ENCODE measurements at regions not wholly inside any gene's neighbourhood (a gene's known extent, or its start where the extent isn't known, plus 50 kb on each side); places are given as distances from the start of the nearest gene placed in this dataset.

DNA sequence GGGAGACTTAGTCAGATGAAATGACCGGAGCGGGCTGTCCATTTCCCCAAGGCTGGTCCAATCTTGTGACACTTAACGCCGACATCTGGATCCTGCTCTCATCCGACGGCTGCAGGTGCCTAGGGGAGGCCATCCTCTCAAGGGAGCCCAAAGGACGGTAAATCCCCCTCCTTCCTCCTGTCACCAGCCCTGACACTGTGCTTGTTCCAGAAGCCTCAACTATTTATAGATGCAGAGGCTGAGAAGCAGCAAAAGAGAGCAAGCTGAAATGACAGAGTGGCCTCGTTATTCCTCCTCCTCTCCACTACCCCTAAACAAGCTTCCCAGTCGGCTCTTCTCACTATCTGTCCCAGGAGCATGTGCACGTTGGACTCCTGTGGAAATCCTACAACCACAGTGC lies 533.7 kb downstream of the LIG4 start:
- no peak for TF ChIP-seq POLR2A (IDR thresholded peaks at IDR 0.05)
- TF ChIP-seq, protein P1, sequence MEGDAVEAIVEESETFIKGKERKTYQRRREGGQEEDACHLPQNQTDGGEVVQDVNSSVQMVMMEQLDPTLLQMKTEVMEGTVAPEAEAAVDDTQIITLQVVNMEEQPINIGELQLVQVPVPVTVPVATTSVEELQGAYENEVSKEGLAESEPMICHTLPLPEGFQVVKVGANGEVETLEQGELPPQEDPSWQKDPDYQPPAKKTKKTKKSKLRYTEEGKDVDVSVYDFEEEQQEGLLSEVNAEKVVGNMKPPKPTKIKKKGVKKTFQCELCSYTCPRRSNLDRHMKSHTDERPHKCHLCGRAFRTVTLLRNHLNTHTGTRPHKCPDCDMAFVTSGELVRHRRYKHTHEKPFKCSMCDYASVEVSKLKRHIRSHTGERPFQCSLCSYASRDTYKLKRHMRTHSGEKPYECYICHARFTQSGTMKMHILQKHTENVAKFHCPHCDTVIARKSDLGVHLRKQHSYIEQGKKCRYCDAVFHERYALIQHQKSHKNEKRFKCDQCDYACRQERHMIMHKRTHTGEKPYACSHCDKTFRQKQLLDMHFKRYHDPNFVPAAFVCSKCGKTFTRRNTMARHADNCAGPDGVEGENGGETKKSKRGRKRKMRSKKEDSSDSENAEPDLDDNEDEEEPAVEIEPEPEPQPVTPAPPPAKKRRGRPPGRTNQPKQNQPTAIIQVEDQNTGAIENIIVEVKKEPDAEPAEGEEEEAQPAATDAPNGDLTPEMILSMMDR (IDR thresholded peaks at IDR 0.05), result no peak
- peak in 1 of 4 donors; percentile 63 for ATAC-seq
- no peak overlapping the region for H3K4me3 ChIP-seq
- H3K4me1 ChIP-seq, result no peaks in the 10 kb centered on the region
- no peaks in the 10 kb centered on the region for H3K9me3 ChIP-seq
- H3K36me3 ChIP-seq, result no peaks in the 10 kb centered on the region
- DNase-seq, result no peak
- 16 to 24% (median 19%) methylated on average over 10 of the region's 10 CpGs for WGBS, 4 donors
- no peak overlapping the region for H3K27ac ChIP-seq
- intact Hi-C loops (cut with DNase I), result no loop called here
- no peaks in the 10 kb centered on the region for H3K27me3 ChIP-seq

- Histone ChIP-seq H3K27ac (no peak overlapping the region), H3K36me3 (no peaks in the 10 kb centered on the region), H3K4me1 (no peaks in the 10 kb centered on the region), H3K27me3 (no peaks in the 10 kb centered on the region), H3K4me3 (no peak overlapping the region), H3K9me3 (no peaks in the 10 kb centered on the region)
- DNase-seq (no peak), ATAC-seq (no peak)
- TF ChIP-seq, protein P1 (IDR thresholded peaks at IDR 0.05), result no peak
- no peak for TF ChIP-seq POLR2A (IDR thresholded peaks at IDR 0.05)
- 59 to 82% (median 79%) methylated on average over 7 of the region's 7 CpGs for WGBS, 4 donors
- intact Hi-C loops (cut with DNase I), result no loop called here
Measured at GRCh38 chr13:107680115-107680514, 535.2 kb downstream of the LIG4 start.

DNA sequence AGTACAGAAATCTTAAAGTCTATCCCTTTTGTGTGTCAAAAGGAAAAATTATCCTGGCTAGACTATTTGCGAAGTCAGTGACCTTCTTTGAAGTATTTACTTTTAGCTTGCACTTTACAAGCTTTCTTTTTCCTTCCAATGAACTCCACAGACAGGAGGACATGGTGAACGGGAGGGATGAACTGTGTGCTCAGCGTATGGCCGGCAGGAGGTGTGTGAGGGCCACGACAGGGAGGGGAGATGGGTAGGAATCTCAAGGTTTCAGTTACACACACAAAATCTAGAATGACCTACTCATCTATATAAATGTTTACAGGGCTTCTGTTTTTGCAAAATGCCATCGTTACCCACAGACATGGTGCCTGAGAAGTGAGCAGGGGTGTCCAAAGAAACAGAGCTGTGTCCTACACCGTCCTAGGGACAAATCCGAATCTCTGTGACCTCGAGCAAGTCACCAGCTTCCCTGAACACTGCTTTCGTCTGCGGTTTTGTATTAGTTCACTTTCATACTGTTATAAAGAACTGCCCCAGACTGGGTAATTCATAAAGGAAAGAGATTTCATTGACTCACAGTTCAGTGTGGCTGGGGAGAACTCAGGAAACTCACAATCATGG lies 537.2 kb downstream of the LIG4 start:
- DNase-seq (no peak), ATAC-seq (no peak)
- Histone ChIP-seq H3K4me3 (no peak overlapping the region), H3K4me1 (no peaks in the 10 kb centered on the region), H3K9me3 (no peaks in the 10 kb centered on the region), H3K27me3 (no peaks in the 10 kb centered on the region), H3K27ac (no peak overlapping the region), H3K36me3 (no peaks in the 10 kb centered on the region)
- TF ChIP-seq POLR2A (IDR thresholded peaks at IDR 0.05), result no peak
- TF ChIP-seq, protein P1 (IDR thresholded peaks at IDR 0.05), result no peak
- 80 to 87% (median 83%) methylated on average over 11 of the region's 11 CpGs for WGBS, 4 donors
- intact Hi-C loops (cut with DNase I), result no loop called here

DNA sequence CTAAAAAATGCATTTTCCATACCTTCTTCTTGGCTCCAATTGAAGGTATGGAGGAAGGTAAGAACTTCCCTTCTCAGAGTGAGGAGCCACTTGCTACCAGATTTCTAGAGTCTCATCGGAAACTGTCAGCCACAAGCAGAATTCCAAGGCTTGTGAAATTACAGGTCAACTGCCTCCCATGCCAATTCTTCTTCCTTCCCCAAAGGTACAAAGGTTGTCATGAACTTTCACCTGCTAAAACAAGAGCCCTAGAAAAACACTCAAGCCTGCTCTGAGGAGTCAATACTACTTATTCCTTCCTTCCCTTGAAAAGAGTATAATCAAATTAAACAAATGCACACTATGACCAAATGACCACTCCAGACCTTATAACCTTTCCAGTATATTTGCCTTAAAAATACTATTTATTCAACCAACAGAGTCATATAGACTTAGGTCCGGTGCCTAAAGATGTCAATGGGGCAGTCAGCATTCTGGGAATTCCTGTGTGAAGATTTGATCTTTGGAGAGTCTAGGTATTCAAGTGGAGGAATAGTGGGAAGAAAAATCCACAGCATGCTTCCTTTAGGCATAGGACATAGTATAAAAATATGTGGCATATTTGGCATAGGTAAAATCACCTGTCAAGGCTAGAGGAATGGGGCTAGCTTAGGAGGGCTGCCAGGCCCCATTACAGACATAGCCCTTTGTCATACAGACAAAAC lies 539.3 kb downstream of the LIG4 start:
- intact Hi-C loops (cut with DNase I), result no loop called here
- Histone ChIP-seq H3K4me1 (no peaks in the 10 kb centered on the region), H3K36me3 (no peaks in the 10 kb centered on the region), H3K27ac (no peak overlapping the region), H3K27me3 (no peaks in the 10 kb centered on the region), H3K9me3 (no peaks in the 10 kb centered on the region), H3K4me3 (no peak overlapping the region)
- 86 to 93% (median 89%) methylated on average over 2 of the region's 2 CpGs for WGBS, 4 donors
- DNase-seq (no peak), ATAC-seq (no peak)
- no peak for TF ChIP-seq POLR2A (IDR thresholded peaks at IDR 0.05)
- TF ChIP-seq, protein P1 (IDR thresholded peaks at IDR 0.05), result no peak
